Activated CD8-positive, alpha-beta T cell treated with anti-CD3 and anti-CD28 coated beads for 36 hours (primary cell): ENCODE measurements at regions not wholly inside any gene's neighbourhood (a gene's known extent, or its start where the extent isn't known, plus 50 kb on each side); places are given as distances from the start of the nearest gene placed in this dataset.

Experiments
- ATAC-seq: fragments of 200-7000 bp; cut with Tn5 transposase; one replicate; pipeline ENCODE4 v1.10.0; 2021; ENCODE audit warnings: mild to moderate bottlenecking, moderate library complexity
- CTCF ChIA-PET: fragments of 350-600 bp; sonication (Branson Sonifier 250); formaldehyde crosslinking; loops from one replicate; lab custom pipeline; 2021; ENCODE audit warnings: antibody characterized with exemption; lab: Charles Lee
- POLR2A ChIA-PET: fragments of 350-600 bp; sonication (Branson Sonifier 250); formaldehyde crosslinking; loops from one replicate; lab custom pipeline; 2021; ENCODE audit warnings: antibody characterized with exemption; lab: Charles Lee
- DNase-seq: peaks from one replicate; pipeline ENCODE4 v3.0.0-alpha.2; 2020
- H3K27ac Mint-ChIP-seq: one replicate; pipeline ENCODE4 v1.8.0; 2021; ENCODE audit warnings: mild to moderate bottlenecking, mixed read lengths
- H3K27me3 Mint-ChIP-seq: one replicate; pipeline ENCODE4 v1.8.0; 2021; ENCODE audit warnings: mixed read lengths
- H3K36me3 Mint-ChIP-seq: one replicate; pipeline ENCODE4 v1.8.0; 2021; ENCODE audit warnings: low read depth, mixed read lengths
- H3K4me1 Mint-ChIP-seq: one replicate; pipeline ENCODE4 v1.8.0; 2021; ENCODE audit warnings: low read depth, mixed read lengths
- H3K4me3 Mint-ChIP-seq: one replicate; pipeline ENCODE4 v1.8.0; 2021; ENCODE audit warnings: mild to moderate bottlenecking, moderate library complexity, mixed read lengths
- H3K9me3 Mint-ChIP-seq: one replicate; pipeline ENCODE4 v1.8.0; 2021; ENCODE audit warnings: mixed read lengths
- intact Hi-C: fragments of 100-400 bp; cut with micrococcal nuclease; formaldehyde crosslinking; loops from one replicate; pipeline ENCODE4 v1.10.0; 2022
- TF ChIP-seq, protein P1 (sequence below): fragments of 200-600 bp; IDR thresholded peaks from one replicate; pipeline ENCODE4 v1.8.0; 2022; ENCODE audit warnings: antibody characterized with exemption, mild to moderate bottlenecking

DNA sequence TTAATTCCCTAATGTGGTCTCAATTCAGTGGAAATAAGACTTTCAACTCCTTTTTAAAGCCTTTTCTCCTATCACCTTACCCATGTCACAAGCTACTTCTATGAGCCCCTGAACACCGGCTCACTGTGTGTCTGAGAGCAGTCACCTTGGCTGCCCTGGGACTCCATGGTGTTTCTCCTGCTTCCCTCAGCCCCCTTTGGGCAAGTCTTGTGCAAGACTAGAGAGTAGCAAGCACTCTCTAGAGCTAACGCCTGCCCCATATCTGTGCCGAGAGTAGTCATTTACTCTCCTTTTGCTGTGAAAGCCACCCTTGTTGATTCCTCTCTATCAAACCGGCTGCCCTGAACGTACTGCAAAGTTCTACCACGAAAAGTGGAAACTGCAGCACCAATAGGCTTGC is 77.9 kb upstream of the DAB2 start:
- Mint-ChIP-seq H3K4me3 (no peak overlapping the region), H3K36me3 (no peaks in the 10 kb centered on the region), H3K9me3 (no peaks in the 10 kb centered on the region), H3K4me1 (no peaks in the 10 kb centered on the region), H3K27ac (no peak overlapping the region), H3K27me3 (peaks cover 11% of the 10 kb centered on the region)
- intact Hi-C loops = no loop called here
- CTCF ChIA-PET = interaction anchor here (1.0 kb wide), 1 partner anchor 29 kb away, joined by 3 read pairs; no protein-coding TSS in a partner anchor
- TF ChIP-seq, protein P1, sequence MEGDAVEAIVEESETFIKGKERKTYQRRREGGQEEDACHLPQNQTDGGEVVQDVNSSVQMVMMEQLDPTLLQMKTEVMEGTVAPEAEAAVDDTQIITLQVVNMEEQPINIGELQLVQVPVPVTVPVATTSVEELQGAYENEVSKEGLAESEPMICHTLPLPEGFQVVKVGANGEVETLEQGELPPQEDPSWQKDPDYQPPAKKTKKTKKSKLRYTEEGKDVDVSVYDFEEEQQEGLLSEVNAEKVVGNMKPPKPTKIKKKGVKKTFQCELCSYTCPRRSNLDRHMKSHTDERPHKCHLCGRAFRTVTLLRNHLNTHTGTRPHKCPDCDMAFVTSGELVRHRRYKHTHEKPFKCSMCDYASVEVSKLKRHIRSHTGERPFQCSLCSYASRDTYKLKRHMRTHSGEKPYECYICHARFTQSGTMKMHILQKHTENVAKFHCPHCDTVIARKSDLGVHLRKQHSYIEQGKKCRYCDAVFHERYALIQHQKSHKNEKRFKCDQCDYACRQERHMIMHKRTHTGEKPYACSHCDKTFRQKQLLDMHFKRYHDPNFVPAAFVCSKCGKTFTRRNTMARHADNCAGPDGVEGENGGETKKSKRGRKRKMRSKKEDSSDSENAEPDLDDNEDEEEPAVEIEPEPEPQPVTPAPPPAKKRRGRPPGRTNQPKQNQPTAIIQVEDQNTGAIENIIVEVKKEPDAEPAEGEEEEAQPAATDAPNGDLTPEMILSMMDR = no peak
- ATAC-seq (no peak), DNase-seq (no peak)
- POLR2A ChIA-PET = no interaction called here

DNA sequence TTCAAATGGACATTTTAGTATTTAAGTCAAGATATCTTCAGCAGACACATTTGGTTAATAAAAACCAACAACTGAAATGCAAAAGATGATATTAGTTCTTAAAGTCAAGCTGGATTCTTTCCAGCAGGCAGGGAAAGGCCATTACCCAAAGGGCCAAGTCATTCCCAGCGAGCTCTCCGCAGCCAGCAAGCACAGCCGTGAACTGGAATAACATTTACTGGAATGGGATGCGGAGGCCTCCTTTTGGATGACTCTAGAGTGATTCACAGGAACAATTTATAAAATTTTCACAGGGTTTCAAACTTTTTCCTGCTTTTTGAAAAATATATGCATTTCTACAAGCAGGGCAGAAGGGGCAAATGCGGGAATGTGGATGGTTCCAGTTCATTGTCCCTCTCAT is 76.6 kb upstream of the DAB2 start:
- ChIA-PET POLR2A (no interaction called here), CTCF (interaction anchor here (1.0 kb wide), 1 partner anchor 19 kb away, joined by 3 read pairs; no protein-coding TSS in a partner anchor)
- DNase-seq (no peak), ATAC-seq (no peak)
- intact Hi-C loops = no loop called here
- Mint-ChIP-seq H3K4me1 (no peaks in the 10 kb centered on the region), H3K4me3 (no peak overlapping the region), H3K27me3 (peaks cover 6% of the 10 kb centered on the region), H3K9me3 (no peaks in the 10 kb centered on the region), H3K27ac (no peak overlapping the region), H3K36me3 (no peaks in the 10 kb centered on the region)
- TF ChIP-seq, protein P1 = no peak

DNA sequence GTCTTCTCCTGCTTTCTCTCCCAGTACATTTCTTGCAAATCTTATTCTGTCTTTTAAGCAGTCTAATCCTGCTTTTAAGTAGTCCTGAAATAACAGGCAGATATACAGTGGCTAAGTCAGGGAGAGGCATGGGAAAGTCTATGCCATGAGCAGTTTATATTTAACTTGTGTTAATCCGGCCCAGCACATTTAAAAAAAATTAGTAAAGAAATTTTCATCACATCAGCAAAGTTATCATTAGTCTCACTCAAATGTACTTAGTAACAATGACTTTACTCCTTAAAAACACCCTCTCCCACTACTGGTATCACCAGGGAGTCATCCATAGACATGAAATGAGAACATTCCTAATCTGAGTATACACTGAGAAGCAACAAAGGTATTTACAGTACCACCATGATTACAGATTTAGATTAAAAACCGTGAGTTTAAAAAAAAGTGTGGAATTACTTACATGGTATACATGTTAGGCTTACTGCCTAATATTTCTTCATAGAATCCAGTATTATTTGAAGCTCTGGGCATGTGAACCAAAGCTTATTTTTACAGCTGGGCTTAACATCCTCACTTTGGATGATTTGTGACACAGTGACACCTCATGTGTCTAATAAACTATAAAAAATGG is 75.9 kb upstream of the DAB2 start:
- no peak overlapping the region for H3K27ac Mint-ChIP-seq
- POLR2A ChIA-PET = no interaction called here
- DNase-seq = no peak
- peaks cover 4% of the 10 kb centered on the region for H3K27me3 Mint-ChIP-seq
- H3K4me3 Mint-ChIP-seq = no peak overlapping the region
- intact Hi-C loops = no loop called here
- H3K4me1 Mint-ChIP-seq = no peaks in the 10 kb centered on the region
- TF ChIP-seq, protein P1 = no peak
- no peaks in the 10 kb centered on the region for H3K36me3 Mint-ChIP-seq
- ATAC-seq = no peak
- no peaks in the 10 kb centered on the region for H3K9me3 Mint-ChIP-seq
- CTCF ChIA-PET = no interaction called here

DNA sequence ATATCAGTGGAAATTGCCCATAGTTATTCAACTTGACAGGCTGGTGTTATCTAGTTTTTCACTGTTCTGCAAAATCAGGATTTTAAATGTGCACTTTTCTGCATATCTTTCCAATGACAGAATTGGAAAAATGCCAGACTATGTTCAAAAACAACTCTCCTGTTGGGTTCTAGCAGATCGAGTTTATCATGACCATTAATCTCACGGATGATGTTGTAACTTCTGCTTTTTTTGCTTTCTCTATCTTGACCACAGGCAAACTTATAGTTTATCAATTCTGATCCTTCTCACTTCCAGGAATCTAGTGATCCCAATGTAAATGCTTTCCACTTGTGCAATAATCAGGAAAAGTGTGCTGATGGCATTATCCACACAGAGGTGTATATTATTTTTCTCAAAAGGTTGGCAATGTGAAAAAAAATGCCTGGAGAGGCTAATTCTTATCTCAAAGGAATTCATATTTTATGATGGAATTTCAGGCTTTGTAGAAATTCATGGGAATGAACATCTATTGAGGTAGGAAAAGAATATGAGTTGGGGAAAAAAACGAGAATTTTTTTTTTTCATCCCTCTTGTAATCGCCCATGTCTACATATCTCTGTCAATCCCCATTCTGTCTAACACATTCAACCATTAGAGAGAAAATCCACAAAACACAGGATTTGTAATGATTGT is 73.6 kb upstream of the DAB2 start:
- Mint-ChIP-seq H3K4me3 (no peak overlapping the region), H3K4me1 (no peaks in the 10 kb centered on the region), H3K9me3 (no peaks in the 10 kb centered on the region), H3K27ac (no peak overlapping the region), H3K36me3 (no peaks in the 10 kb centered on the region), H3K27me3 (no peaks in the 10 kb centered on the region)
- intact Hi-C loops = no loop called here
- ATAC-seq = no peak
- ChIA-PET POLR2A (no interaction called here), CTCF (no interaction called here)
- no peak for DNase-seq
- TF ChIP-seq, protein P1 = no peak

DNA sequence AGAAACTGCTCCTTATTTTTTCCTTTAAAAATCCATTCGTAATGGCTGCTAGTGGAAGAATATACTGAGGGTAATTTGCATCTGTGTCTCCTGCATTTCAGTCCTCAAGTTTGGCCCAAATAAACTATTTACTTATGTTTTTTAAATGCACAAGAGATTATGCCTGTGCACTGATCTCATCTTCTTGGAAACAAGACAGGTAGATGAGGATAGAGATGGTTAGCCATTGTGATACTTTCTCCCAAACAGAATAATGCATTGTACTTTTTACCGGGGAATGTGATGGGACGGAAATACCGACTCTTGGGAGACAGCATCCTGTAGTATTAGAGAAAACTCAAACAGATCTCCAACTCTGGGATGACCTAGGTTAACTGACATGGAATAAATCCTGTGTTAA is 72.5 kb upstream of the DAB2 start:
- CTCF ChIA-PET = no interaction called here
- intact Hi-C loops = no loop called here

More for the DNA sequence above, 72.5 kb upstream of the DAB2 start:
- TF ChIP-seq, protein P1 = no peak
- ATAC-seq (no peak), DNase-seq (no peak)
- no peak overlapping the region for H3K27ac Mint-ChIP-seq
- H3K9me3 Mint-ChIP-seq = no peaks in the 10 kb centered on the region
- no peaks in the 10 kb centered on the region for H3K4me1 Mint-ChIP-seq
- no peaks in the 10 kb centered on the region for H3K27me3 Mint-ChIP-seq
- POLR2A ChIA-PET = interaction anchor here (0.5 kb wide), 1 partner anchor 19 kb away, joined by 3 read pairs; no protein-coding TSS in a partner anchor
- H3K36me3 Mint-ChIP-seq = no peaks in the 10 kb centered on the region
- no peak overlapping the region for H3K4me3 Mint-ChIP-seq
